Vagina (tissue), 2 donors: ENCODE measurements at regions not wholly inside any gene's neighbourhood (a gene's known extent, or its start where the extent isn't known, plus 50 kb on each side); places are given as distances from the start of the nearest gene placed in this dataset.

Experiments used
- POLR2A ChIP-seq, 2 donors: fragments of 450-650 bp; IDR thresholded peaks; one replicate each; pipeline ENCODE4 v1.6.1; 2017; ENCODE audit warnings: antibody characterized with exemption in 2 of 2, mild to moderate bottlenecking in 2 of 2, moderate library complexity in 2 of 2
- POLR2AphosphoS5 ChIP-seq, 2 donors: sonication (generic); formaldehyde crosslinking; IDR thresholded peaks; one replicate each; pipeline ENCODE4 v1.9.0; 2017; ENCODE audit warnings: antibody characterized with exemption in 2 of 2, mild to moderate bottlenecking in 2 of 2, low read depth in 1 of 2; ENCODE audit not compliant: insufficient read depth in 1 of 2
- TF ChIP-seq, protein P1 (sequence below), 3 experiments: fragments of 450-650 bp in 2 of 3; fragments of 200-600 bp in 1 of 3; sonication (generic) in 1 of 3; IDR thresholded peaks; one replicate each; pipeline ENCODE4 v1.5.1; 2017 to 2019; ENCODE audit warnings: antibody characterized with exemption in 3 of 3, mild to moderate bottlenecking in 2 of 3, moderate library complexity in 2 of 3

DNA sequence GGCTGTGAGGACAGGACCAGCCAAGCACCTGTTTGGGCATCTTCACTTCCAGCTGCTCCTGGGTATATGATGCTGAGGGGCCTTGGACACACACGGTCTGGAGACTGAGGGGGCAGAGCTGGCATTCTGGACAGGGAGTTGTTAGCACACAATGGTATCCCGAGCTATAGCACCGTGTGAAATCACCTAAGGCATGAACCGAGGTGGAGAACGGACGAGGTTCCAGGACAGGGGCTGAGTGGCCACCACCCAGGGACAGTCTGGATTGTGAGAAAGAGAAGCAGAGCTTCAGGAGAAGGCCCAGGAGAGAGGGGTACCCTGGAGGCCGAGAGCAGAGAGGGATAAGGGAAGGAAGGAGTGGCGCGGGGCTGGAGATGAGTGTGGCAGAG, 571.8 kb downstream of the TCERG1L start:
- TF ChIP-seq, protein P1, sequence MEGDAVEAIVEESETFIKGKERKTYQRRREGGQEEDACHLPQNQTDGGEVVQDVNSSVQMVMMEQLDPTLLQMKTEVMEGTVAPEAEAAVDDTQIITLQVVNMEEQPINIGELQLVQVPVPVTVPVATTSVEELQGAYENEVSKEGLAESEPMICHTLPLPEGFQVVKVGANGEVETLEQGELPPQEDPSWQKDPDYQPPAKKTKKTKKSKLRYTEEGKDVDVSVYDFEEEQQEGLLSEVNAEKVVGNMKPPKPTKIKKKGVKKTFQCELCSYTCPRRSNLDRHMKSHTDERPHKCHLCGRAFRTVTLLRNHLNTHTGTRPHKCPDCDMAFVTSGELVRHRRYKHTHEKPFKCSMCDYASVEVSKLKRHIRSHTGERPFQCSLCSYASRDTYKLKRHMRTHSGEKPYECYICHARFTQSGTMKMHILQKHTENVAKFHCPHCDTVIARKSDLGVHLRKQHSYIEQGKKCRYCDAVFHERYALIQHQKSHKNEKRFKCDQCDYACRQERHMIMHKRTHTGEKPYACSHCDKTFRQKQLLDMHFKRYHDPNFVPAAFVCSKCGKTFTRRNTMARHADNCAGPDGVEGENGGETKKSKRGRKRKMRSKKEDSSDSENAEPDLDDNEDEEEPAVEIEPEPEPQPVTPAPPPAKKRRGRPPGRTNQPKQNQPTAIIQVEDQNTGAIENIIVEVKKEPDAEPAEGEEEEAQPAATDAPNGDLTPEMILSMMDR (IDR thresholded peaks at IDR 0.05): no peak
- no peak for TF ChIP-seq POLR2A (IDR thresholded peaks at IDR 0.05)
- TF ChIP-seq POLR2AphosphoS5 (IDR thresholded peaks at IDR 0.05; ENCODE audit: insufficient read depth in 1 of 2, low read depth in 1 of 2): no peak
